ENCODE measurements at regions not wholly inside any gene's neighbourhood (a gene's known extent, or its start where the extent isn't known, plus 50 kb on each side); places are given as distances from the start of the nearest gene placed in this dataset.

- in situ Hi-C loops (cut with MboI; ENCODE audit: low sequenced_read_pairs, unreplicated experiment): no loop called here
- DNase-seq (ENCODE audit: low spot score): no peak
- TF ChIP-seq, protein P1, sequence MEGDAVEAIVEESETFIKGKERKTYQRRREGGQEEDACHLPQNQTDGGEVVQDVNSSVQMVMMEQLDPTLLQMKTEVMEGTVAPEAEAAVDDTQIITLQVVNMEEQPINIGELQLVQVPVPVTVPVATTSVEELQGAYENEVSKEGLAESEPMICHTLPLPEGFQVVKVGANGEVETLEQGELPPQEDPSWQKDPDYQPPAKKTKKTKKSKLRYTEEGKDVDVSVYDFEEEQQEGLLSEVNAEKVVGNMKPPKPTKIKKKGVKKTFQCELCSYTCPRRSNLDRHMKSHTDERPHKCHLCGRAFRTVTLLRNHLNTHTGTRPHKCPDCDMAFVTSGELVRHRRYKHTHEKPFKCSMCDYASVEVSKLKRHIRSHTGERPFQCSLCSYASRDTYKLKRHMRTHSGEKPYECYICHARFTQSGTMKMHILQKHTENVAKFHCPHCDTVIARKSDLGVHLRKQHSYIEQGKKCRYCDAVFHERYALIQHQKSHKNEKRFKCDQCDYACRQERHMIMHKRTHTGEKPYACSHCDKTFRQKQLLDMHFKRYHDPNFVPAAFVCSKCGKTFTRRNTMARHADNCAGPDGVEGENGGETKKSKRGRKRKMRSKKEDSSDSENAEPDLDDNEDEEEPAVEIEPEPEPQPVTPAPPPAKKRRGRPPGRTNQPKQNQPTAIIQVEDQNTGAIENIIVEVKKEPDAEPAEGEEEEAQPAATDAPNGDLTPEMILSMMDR (IDR thresholded peaks at IDR 0.05; ENCODE audit: borderline replicate concordance, control extremely low read depth, extremely low read depth, insufficient read depth, missing control alignments): no peak
Measured at GRCh38 chr10:118805146-118805545, 50.4 kb upstream of the CACUL1 start.

DNA sequence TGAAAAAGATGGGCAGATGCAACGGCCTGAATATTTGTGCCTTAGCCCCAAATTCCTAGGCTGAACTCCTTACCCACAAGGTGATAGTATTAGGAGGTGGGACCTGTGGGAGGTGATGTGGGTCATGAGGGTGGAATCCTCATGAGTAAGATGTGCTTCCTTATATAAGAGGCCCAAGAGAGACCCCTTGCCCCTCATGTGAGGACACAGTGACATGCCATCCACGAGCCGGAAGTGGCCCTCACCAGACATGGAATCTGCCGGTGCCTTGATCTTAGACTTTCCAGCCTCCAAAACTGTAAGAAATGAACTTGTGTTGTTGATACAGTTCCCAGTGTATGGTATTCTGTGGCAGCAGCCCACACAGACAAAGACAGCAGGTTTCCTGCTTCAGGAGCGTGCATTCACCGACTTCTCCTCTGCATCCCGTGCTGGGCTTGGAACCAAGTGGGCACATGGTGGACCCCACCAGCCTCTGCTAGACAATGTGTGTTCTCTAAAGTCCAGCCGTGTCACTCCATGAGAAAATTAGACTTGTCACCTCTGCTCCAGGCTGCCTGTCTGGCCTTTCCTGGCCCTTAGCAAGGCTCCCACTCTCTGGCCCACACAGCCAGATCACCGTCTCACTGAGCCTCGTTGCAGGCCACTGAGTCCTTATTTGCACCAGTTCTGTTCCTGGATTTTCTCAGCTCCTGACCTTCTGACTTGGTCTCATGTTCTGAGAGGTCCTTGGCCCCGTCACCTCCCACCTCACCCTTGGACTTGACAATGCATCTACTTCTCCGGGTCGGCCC lies 52.9 kb upstream of the CACUL1 start:
- TF ChIP-seq, protein P1 (IDR thresholded peaks at IDR 0.05; ENCODE audit: borderline replicate concordance, control extremely low read depth, extremely low read depth, insufficient read depth, missing control alignments): no peak
- in situ Hi-C loops (cut with MboI; ENCODE audit: low sequenced_read_pairs, unreplicated experiment): no loop called here
- DNase-seq (ENCODE audit: low spot score): no peak

GRCh38 chr10:118808601-118809356 lies 54.0 kb upstream of the CACUL1 start:
- no peak for DNase-seq (ENCODE audit: low spot score)
- TF ChIP-seq, protein P1 (IDR thresholded peaks at IDR 0.05; ENCODE audit: borderline replicate concordance, control extremely low read depth, extremely low read depth, insufficient read depth, missing control alignments): no peak
- in situ Hi-C loops (cut with MboI; ENCODE audit: low sequenced_read_pairs, unreplicated experiment): no loop called here

- TF ChIP-seq, protein P1 (IDR thresholded peaks at IDR 0.05; ENCODE audit: borderline replicate concordance, control extremely low read depth, extremely low read depth, insufficient read depth, missing control alignments): no peak
- in situ Hi-C loops (cut with MboI; ENCODE audit: low sequenced_read_pairs, unreplicated experiment): no loop called here
- DNase-seq (ENCODE audit: low spot score): no peak
Measured at GRCh38 chr10:118809357-118810220, 54.8 kb upstream of the CACUL1 start.

DNA sequence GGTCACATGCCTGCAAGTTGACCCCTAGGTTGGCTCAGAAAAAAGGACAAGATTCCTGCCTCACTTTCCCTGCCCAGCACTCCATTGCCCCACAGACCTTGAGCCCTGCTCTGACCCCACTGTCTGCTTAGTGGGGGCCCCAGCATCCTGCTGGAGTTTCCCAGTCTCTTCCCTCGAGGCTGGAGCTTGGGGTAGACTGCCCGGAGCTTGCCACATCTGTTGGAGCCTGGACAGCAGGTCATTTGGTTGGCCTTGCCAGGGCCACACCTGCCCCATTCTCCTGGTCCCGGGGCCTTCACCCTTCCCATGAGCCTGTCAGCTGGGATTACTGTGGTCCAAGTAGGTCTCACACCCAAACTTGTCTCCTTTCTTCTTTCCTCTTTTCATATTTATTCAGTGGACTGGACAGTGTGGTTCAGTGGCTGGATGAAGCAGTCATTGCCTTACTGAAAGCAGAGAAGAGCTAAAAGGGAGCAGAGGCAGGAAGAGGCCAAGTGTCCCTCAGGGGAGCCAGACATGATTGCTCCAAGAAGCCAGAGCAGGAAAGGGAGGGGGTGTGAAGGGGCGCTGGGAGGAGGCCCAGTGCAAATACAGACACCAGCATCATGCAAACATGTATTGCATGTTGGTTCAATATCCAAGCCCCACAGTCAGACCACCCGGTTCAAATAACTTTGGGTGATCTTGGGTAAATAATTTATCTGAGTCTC lies 56.2 kb upstream of the CACUL1 start:
- in situ Hi-C loops (cut with MboI; ENCODE audit: low sequenced_read_pairs, unreplicated experiment): no loop called here
- DNase-seq (ENCODE audit: low spot score): no peak
- TF ChIP-seq, protein P1 (IDR thresholded peaks at IDR 0.05; ENCODE audit: borderline replicate concordance, control extremely low read depth, extremely low read depth, insufficient read depth, missing control alignments): no peak

Measured in GM13976 (cell line).